Progenitor cell of endocrine pancreas (in vitro differentiated cells): ENCODE measurements at regions not wholly inside any gene's neighbourhood (a gene's known extent, or its start where the extent isn't known, plus 50 kb on each side); places are given as distances from the start of the nearest gene placed in this dataset.

Experiments used
- DNase-seq: peaks from one replicate; pipeline ENCODE4 v3.0.0; 2021; ENCODE audit warnings: low spot score; ENCODE audit not compliant: unreplicated experiment
- H3K27ac Mint-ChIP-seq: 2 replicates; pipeline ENCODE4 v1.8.0; 2021; ENCODE audit warnings: mild to moderate bottlenecking, moderate library complexity, mixed read lengths
- H3K27me3 Mint-ChIP-seq: 2 replicates; pipeline ENCODE4 v1.8.0; 2021; ENCODE audit warnings: mixed read lengths
- H3K36me3 Mint-ChIP-seq: 2 replicates; pipeline ENCODE4 v1.8.0; 2022; ENCODE audit warnings: mixed read lengths; ENCODE audit not compliant: insufficient read depth
- H3K4me1 Mint-ChIP-seq: 2 replicates; pipeline ENCODE4 v1.8.0; 2021; ENCODE audit warnings: low read depth, mixed read lengths
- H3K4me3 Mint-ChIP-seq: 2 replicates; pipeline ENCODE4 v1.8.0; 2021; ENCODE audit warnings: low read depth, mild to moderate bottlenecking, moderate library complexity, mixed read lengths
- H3K9me3 Mint-ChIP-seq: 2 replicates; pipeline ENCODE4 v1.8.0; 2021; ENCODE audit warnings: low read depth, mixed read lengths
- TF ChIP-seq, protein P1 (sequence below): fragments of 200-600 bp; sonication (generic); IDR thresholded peaks from one replicate; pipeline ENCODE4 v1.5.0; 2021; ENCODE audit warnings: antibody characterized with exemption, mild to moderate bottlenecking; ENCODE audit not compliant: unreplicated experiment

GRCh38 chr18:29321561-29321960 lies 1144.6 kb upstream of the CDH2 start:
- Mint-ChIP-seq H3K4me1 (no peaks in the 10 kb centered on the region), H3K9me3 (no peaks in the 10 kb centered on the region), H3K4me3 (no peak overlapping the region), H3K36me3 (no peaks in the 10 kb centered on the region), H3K27me3 (no peaks in the 10 kb centered on the region), H3K27ac (no peak overlapping the region)
- no peak for DNase-seq
- TF ChIP-seq, protein P1, sequence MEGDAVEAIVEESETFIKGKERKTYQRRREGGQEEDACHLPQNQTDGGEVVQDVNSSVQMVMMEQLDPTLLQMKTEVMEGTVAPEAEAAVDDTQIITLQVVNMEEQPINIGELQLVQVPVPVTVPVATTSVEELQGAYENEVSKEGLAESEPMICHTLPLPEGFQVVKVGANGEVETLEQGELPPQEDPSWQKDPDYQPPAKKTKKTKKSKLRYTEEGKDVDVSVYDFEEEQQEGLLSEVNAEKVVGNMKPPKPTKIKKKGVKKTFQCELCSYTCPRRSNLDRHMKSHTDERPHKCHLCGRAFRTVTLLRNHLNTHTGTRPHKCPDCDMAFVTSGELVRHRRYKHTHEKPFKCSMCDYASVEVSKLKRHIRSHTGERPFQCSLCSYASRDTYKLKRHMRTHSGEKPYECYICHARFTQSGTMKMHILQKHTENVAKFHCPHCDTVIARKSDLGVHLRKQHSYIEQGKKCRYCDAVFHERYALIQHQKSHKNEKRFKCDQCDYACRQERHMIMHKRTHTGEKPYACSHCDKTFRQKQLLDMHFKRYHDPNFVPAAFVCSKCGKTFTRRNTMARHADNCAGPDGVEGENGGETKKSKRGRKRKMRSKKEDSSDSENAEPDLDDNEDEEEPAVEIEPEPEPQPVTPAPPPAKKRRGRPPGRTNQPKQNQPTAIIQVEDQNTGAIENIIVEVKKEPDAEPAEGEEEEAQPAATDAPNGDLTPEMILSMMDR, result no peak

- TF ChIP-seq, protein P1, result no peak
- H3K4me1 Mint-ChIP-seq, result no peaks in the 10 kb centered on the region
- H3K27ac Mint-ChIP-seq, result no peak overlapping the region
- H3K9me3 Mint-ChIP-seq, result no peaks in the 10 kb centered on the region
- peaks cover 3% of the 10 kb centered on the region for H3K27me3 Mint-ChIP-seq
- DNase-seq, result no peak
- no peak overlapping the region for H3K4me3 Mint-ChIP-seq
- no peaks in the 10 kb centered on the region for H3K36me3 Mint-ChIP-seq
Observed at GRCh38 chr18:29313312-29313711, 1136.4 kb upstream of the CDH2 start.

GRCh38 chr18:29311580-29311979 lies 1134.7 kb upstream of the CDH2 start:
- DNase-seq, result no peak
- no peaks in the 10 kb centered on the region for H3K9me3 Mint-ChIP-seq
- no peaks in the 10 kb centered on the region for H3K4me1 Mint-ChIP-seq
- H3K4me3 Mint-ChIP-seq, result no peak overlapping the region
- TF ChIP-seq, protein P1, result no peak
- no peaks in the 10 kb centered on the region for H3K36me3 Mint-ChIP-seq
- peaks cover 5% of the 10 kb centered on the region for H3K27me3 Mint-ChIP-seq
- H3K27ac Mint-ChIP-seq, result no peak overlapping the region

DNA sequence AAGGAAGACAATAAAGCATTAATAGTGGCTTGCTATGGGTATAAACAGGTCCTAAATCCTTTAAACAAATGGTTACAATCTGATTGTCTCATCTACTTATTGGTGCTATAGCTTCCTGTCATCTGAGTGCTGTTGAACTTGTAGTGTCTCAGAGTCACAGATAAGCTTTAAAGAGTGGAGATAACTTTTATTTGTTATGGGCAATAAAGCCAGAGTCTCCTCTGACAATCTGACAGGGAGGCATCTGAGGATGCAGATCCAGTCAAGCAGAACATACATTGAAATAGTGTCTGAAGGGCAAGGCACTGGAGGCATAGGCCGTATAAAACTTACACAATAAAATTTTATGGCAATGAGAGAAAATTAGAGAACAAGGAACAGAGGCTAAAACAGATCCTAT lies 1132.4 kb upstream of the CDH2 start:
- Mint-ChIP-seq H3K27ac (no peak overlapping the region), H3K27me3 (peaks cover 5% of the 10 kb centered on the region), H3K36me3 (no peaks in the 10 kb centered on the region), H3K4me3 (no peak overlapping the region), H3K4me1 (no peaks in the 10 kb centered on the region), H3K9me3 (no peaks in the 10 kb centered on the region)
- TF ChIP-seq, protein P1, result no peak
- DNase-seq, result no peak

GRCh38 chr18:29307982-29308381 lies 1131.1 kb upstream of the CDH2 start:
- Mint-ChIP-seq H3K27ac (no peak overlapping the region), H3K9me3 (no peaks in the 10 kb centered on the region), H3K36me3 (no peaks in the 10 kb centered on the region), H3K4me3 (no peak overlapping the region), H3K27me3 (peaks cover 8% of the 10 kb centered on the region), H3K4me1 (no peaks in the 10 kb centered on the region)
- no peak for DNase-seq
- TF ChIP-seq, protein P1, result no peak
